Upper lobe of right lung (tissue), 1 donor: ENCODE measurements at regions not wholly inside any gene's neighbourhood (a gene's known extent, or its start where the extent isn't known, plus 50 kb on each side); places are given as distances from the start of the nearest gene placed in this dataset.

Source experiments
- ATAC-seq: fragments of 200-7000 bp; cut with Tn5 transposase; one replicate; pipeline ENCODE4 v1.9.1; 2020; ENCODE audit warnings: mild to moderate bottlenecking, moderate library complexity
- DNase-seq: peaks from one replicate; pipeline ENCODE4 v3.0.0-alpha.2; 2020
- H3K27ac ChIP-seq: fragments of 200-600 bp; one replicate; pipeline ENCODE4 v1.8.0; 2022
- H3K27me3 ChIP-seq: fragments of 200-600 bp; one replicate; pipeline ENCODE4 v1.8.0; 2022; ENCODE audit warnings: mild to moderate bottlenecking
- H3K36me3 ChIP-seq: fragments of 200-600 bp; one replicate; pipeline ENCODE4 v1.8.0; 2022
- H3K4me1 ChIP-seq: fragments of 200-600 bp; one replicate; pipeline ENCODE4 v1.8.0; 2022
- H3K4me3 ChIP-seq: fragments of 200-600 bp; one replicate; pipeline ENCODE4 v1.8.0; 2022; ENCODE audit warnings: mild to moderate bottlenecking
- H3K9me3 ChIP-seq: fragments of 200-600 bp; one replicate; pipeline ENCODE4 v1.8.0; 2022
- CTCF ChIP-seq: fragments of 200-600 bp; IDR thresholded peaks from one replicate; pipeline ENCODE4 v1.8.0; 2022; ENCODE audit warnings: antibody characterized with exemption
- intact Hi-C: fragments of 100-400 bp; cut with DNase I; formaldehyde crosslinking; loops from one replicate; pipeline ENCODE4 v1.11.0; 2022
- donor health status: DM: no; HTN: yes; CAD: no; lungs with severe emphysema.

GRCh38 chr7:25792586-25792985, 359.4 kb upstream of the NFE2L3 start:
- DNase-seq (no peak), ATAC-seq (no peak)
- intact Hi-C loops: no loop called here
- no peaks in the 10 kb centered on the region for H3K36me3 ChIP-seq
- H3K4me3 ChIP-seq: no peak overlapping the region
- no peaks in the 10 kb centered on the region for H3K4me1 ChIP-seq
- H3K27me3 ChIP-seq: no peaks in the 10 kb centered on the region
- no peak overlapping the region for H3K27ac ChIP-seq
- H3K9me3 ChIP-seq: no peaks in the 10 kb centered on the region
- TF ChIP-seq CTCF: no peak

- no peaks in the 10 kb centered on the region for H3K9me3 ChIP-seq
- H3K4me3 ChIP-seq: no peak overlapping the region
- no peaks in the 10 kb centered on the region for H3K36me3 ChIP-seq
- peak; percentile 70 for ATAC-seq
- TF ChIP-seq CTCF: no peak
- intact Hi-C loops: no loop called here
- H3K27me3 ChIP-seq: no peaks in the 10 kb centered on the region
- DNase-seq: no peak
- H3K4me1 ChIP-seq: no peaks in the 10 kb centered on the region
- H3K27ac ChIP-seq: peak overlapping the region; percentile 40
Measured at GRCh38 chr7:25795824-25796235, 356.2 kb upstream of the NFE2L3 start.

- DNase-seq: no peak
- Histone ChIP-seq H3K27me3 (no peaks in the 10 kb centered on the region), H3K9me3 (no peaks in the 10 kb centered on the region), H3K4me1 (no peaks in the 10 kb centered on the region), H3K36me3 (no peaks in the 10 kb centered on the region), H3K27ac (no peak overlapping the region), H3K4me3 (no peak overlapping the region)
- intact Hi-C loops: no loop called here
- no peak for ATAC-seq
- no peak for TF ChIP-seq CTCF
Measured at GRCh38 chr7:25798344-25798743, 353.7 kb upstream of the NFE2L3 start.

GRCh38 chr7:25801214-25801613, 350.8 kb upstream of the NFE2L3 start:
- H3K27me3 ChIP-seq: no peaks in the 10 kb centered on the region

GRCh38 chr7:25802057-25802456, 349.9 kb upstream of the NFE2L3 start:
- intact Hi-C loops: no loop called here
- Histone ChIP-seq H3K27me3 (no peaks in the 10 kb centered on the region), H3K27ac (no peak overlapping the region), H3K36me3 (no peaks in the 10 kb centered on the region), H3K4me1 (no peaks in the 10 kb centered on the region), H3K4me3 (no peak overlapping the region), H3K9me3 (no peaks in the 10 kb centered on the region)
- DNase-seq: no peak
- no peak for TF ChIP-seq CTCF
- ATAC-seq: no peak

More at GRCh38 chr7:25801214-25801613, 350.8 kb upstream of the NFE2L3 start:
- Histone ChIP-seq H3K36me3 (no peaks in the 10 kb centered on the region), H3K27ac (no peak overlapping the region), H3K4me3 (no peak overlapping the region), H3K9me3 (no peaks in the 10 kb centered on the region), H3K4me1 (no peaks in the 10 kb centered on the region)
- ATAC-seq (no peak), DNase-seq (no peak)
- intact Hi-C loops: no loop called here
- no peak for TF ChIP-seq CTCF

- H3K36me3 ChIP-seq: no peaks in the 10 kb centered on the region
- no peak for ATAC-seq
- no peak for TF ChIP-seq CTCF
- no peaks in the 10 kb centered on the region for H3K4me1 ChIP-seq
- H3K9me3 ChIP-seq: no peaks in the 10 kb centered on the region
- no peak for DNase-seq
- H3K27me3 ChIP-seq: no peaks in the 10 kb centered on the region
- no peak overlapping the region for H3K27ac ChIP-seq
- no peak overlapping the region for H3K4me3 ChIP-seq
- intact Hi-C loops: no loop called here
Measured at GRCh38 chr7:25802473-25802872, 349.5 kb upstream of the NFE2L3 start.
